Sigmoid colon (tissue), 4 donors: ENCODE measurements at regions not wholly inside any gene's neighbourhood (a gene's known extent, or its start where the extent isn't known, plus 50 kb on each side); places are given as distances from the start of the nearest gene placed in this dataset.

Experiments
- CTCF ChIP-seq, 4 experiments: fragments of 450-650 bp in 3 of 4; fragments of 200-600 bp in 1 of 4; IDR thresholded peaks; one replicate each; pipeline ENCODE4 v1.5.1; 2016 to 2019; ENCODE audit warnings: antibody characterized with exemption in 4 of 4, mild to moderate bottlenecking in 3 of 4, moderate library complexity in 2 of 4
- POLR2A ChIP-seq, 2 donors: fragments of 450-650 bp; IDR thresholded peaks; one replicate each; pipeline ENCODE4 v1.6.1; 2016; ENCODE audit warnings: antibody characterized with exemption in 2 of 2, mild to moderate bottlenecking in 2 of 2, moderate library complexity in 2 of 2
- POLR2AphosphoS5 ChIP-seq, 4 donors: sonication (generic); formaldehyde crosslinking; IDR thresholded peaks; one replicate each; pipeline ENCODE4 v1.6.1; 2017; ENCODE audit warnings: antibody characterized with exemption in 4 of 4

GRCh38 chr3:95721938-95722337 is 1092.5 kb upstream of the EPHA6 start:
- TF ChIP-seq CTCF (IDR thresholded peaks at IDR 0.05) (no peak), POLR2A (IDR thresholded peaks at IDR 0.05) (no peak), POLR2AphosphoS5 (IDR thresholded peaks at IDR 0.05) (no peak)
